Islet of Langerhans (tissue), 1 donor: ENCODE measurements at regions not wholly inside any gene's neighbourhood (a gene's known extent, or its start where the extent isn't known, plus 50 kb on each side); places are given as distances from the start of the nearest gene placed in this dataset.

Source experiments
- FAIRE-seq: peaks from one replicate; lab custom pipeline; 2011; peaks lifted over from hg19 to GRCh38; lab: Jason Lieb, UNC

GRCh38 chr12:60043236-60043635 is 447.4 kb downstream of the SLC16A7 start:
- no peak for FAIRE-seq

GRCh38 chr12:60052483-60052882 is 456.7 kb downstream of the SLC16A7 start:
- no peak for FAIRE-seq

- no peak for FAIRE-seq
These were observed 463.4 kb downstream of the SLC16A7 start for GRCh38 chr12:60059180-60059579.

GRCh38 chr12:60066655-60067054 is 470.8 kb downstream of the SLC16A7 start:
- FAIRE-seq = no peak

- FAIRE-seq = no peak
These were observed 474.7 kb downstream of the SLC16A7 start for GRCh38 chr12:60070552-60070951.

GRCh38 chr12:60071759-60072191 is 475.9 kb downstream of the SLC16A7 start:
- FAIRE-seq = no peak

GRCh38 chr12:60072911-60073310 is 477.1 kb downstream of the SLC16A7 start:
- FAIRE-seq = no peak

- FAIRE-seq = no peak
These were observed 479.3 kb downstream of the SLC16A7 start for GRCh38 chr12:60075091-60075490.

- FAIRE-seq = no peak
These were observed 482.2 kb downstream of the SLC16A7 start for GRCh38 chr12:60078026-60078425.

- no peak for FAIRE-seq
These were observed 497.6 kb downstream of the SLC16A7 start for GRCh38 chr12:60093428-60093827.

- FAIRE-seq = no peak
These were observed 498.6 kb downstream of the SLC16A7 start for GRCh38 chr12:60094436-60094835.

GRCh38 chr12:60096727-60097126 is 500.9 kb downstream of the SLC16A7 start:
- FAIRE-seq = no peak

GRCh38 chr12:60100160-60100559 is 504.3 kb downstream of the SLC16A7 start:
- FAIRE-seq = no peak

- FAIRE-seq = no peak
These were observed 505.0 kb downstream of the SLC16A7 start for GRCh38 chr12:60100852-60101251.

GRCh38 chr12:60101715-60102114 is 505.9 kb downstream of the SLC16A7 start:
- FAIRE-seq = no peak

GRCh38 chr12:60106214-60106613 is 510.4 kb downstream of the SLC16A7 start:
- peak; percentile 92 for FAIRE-seq

- no peak for FAIRE-seq
These were observed 512.2 kb downstream of the SLC16A7 start for GRCh38 chr12:60107992-60108391.

- FAIRE-seq = no peak
These were observed 516.2 kb downstream of the SLC16A7 start for GRCh38 chr12:60112063-60112462.

- FAIRE-seq = no peak
These were observed 516.9 kb downstream of the SLC16A7 start for GRCh38 chr12:60112763-60113162.

- no peak for FAIRE-seq
These were observed 518.3 kb downstream of the SLC16A7 start for GRCh38 chr12:60114169-60114568.

GRCh38 chr12:60119327-60119726 is 523.5 kb downstream of the SLC16A7 start:
- FAIRE-seq = no peak

- FAIRE-seq = no peak
These were observed 524.4 kb downstream of the SLC16A7 start for GRCh38 chr12:60120199-60120598.

- no peak for FAIRE-seq
These were observed 527.7 kb downstream of the SLC16A7 start for GRCh38 chr12:60123557-60123956.

GRCh38 chr12:60137513-60137912 is 541.7 kb downstream of the SLC16A7 start:
- no peak for FAIRE-seq

- no peak for FAIRE-seq
These were observed 542.7 kb downstream of the SLC16A7 start for GRCh38 chr12:60138526-60138925.
